HEK293 (cell line): ENCODE measurements at regions not wholly inside any gene's neighbourhood (a gene's known extent, or its start where the extent isn't known, plus 50 kb on each side); places are given as distances from the start of the nearest gene placed in this dataset.

Experiments
- SP3 ChIP-seq: fragments of 450-650 bp; formaldehyde crosslinking; IDR thresholded peaks from 2 replicates; pipeline ENCODE4 v1.5.1; 2016; ENCODE audit warnings: missing biosample characterization, missing genetic modification characterization
- TCF7L2 ChIP-seq: IDR thresholded peaks from 2 replicates; pipeline ENCODE4 v1.6.1; 2011; ENCODE audit warnings: low read depth, mild to moderate bottlenecking, inconsistent platforms, low read length, moderate library complexity, borderline replicate concordance
- YY1 ChIP-seq: fragments of 450-650 bp; formaldehyde crosslinking; IDR thresholded peaks from 2 replicates; pipeline ENCODE4 v1.5.1; 2018; ENCODE audit warnings: missing biosample characterization, missing genetic modification characterization
- ZBTB17 ChIP-seq: fragments of 450-650 bp; formaldehyde crosslinking; IDR thresholded peaks from 2 replicates; pipeline ENCODE4 v1.5.1; 2016; ENCODE audit warnings: missing biosample characterization, missing genetic modification characterization
- ZNF169 ChIP-seq: fragments of 450-650 bp; formaldehyde crosslinking; IDR thresholded peaks from 2 replicates; pipeline ENCODE4 v1.5.1; 2016; ENCODE audit warnings: missing biosample characterization, missing genetic modification characterization
- ZNF292 ChIP-seq: fragments of 450-650 bp; formaldehyde crosslinking; IDR thresholded peaks from 2 replicates; pipeline ENCODE4 v1.5.1; 2016; ENCODE audit warnings: low read depth, missing biosample characterization, missing genetic modification characterization, borderline replicate concordance
- ZNF354C ChIP-seq: fragments of 450-650 bp; formaldehyde crosslinking; IDR thresholded peaks from 2 replicates; pipeline ENCODE4 v1.5.1; 2016; ENCODE audit warnings: missing biosample characterization, missing genetic modification characterization, low read depth, borderline replicate concordance
- ZNF707 ChIP-seq: fragments of 450-650 bp; formaldehyde crosslinking; IDR thresholded peaks from 2 replicates; pipeline ENCODE4 v1.5.1; 2016; ENCODE audit warnings: missing biosample characterization, missing genetic modification characterization
- TF ChIP-seq, protein P1 (sequence below): fragments of 450-650 bp; formaldehyde crosslinking; IDR thresholded peaks from 2 replicates; pipeline ENCODE4 v1.5.1; 2016; ENCODE audit warnings: missing biosample characterization, missing genetic modification characterization
- TF ChIP-seq, protein P2 (sequence below): fragments of 450-650 bp; formaldehyde crosslinking; IDR thresholded peaks from 2 replicates; pipeline ENCODE4 v1.5.1; 2016; ENCODE audit warnings: missing biosample characterization, missing genetic modification characterization
- TF ChIP-seq, protein P3 (sequence below): fragments of 450-650 bp; formaldehyde crosslinking; IDR thresholded peaks from 2 replicates; pipeline ENCODE4 v1.5.1; 2016; ENCODE audit warnings: missing biosample characterization, missing genetic modification characterization

GRCh38 chr14:100387450-100387849 is 64.3 kb downstream of the SLC25A47 start:
- no peak for TF ChIP-seq ZNF354C
- no peak for TF ChIP-seq ZBTB17 (tag by site-specific recombination)
- TF ChIP-seq ZNF292 = no peak
- TF ChIP-seq, protein P1, sequence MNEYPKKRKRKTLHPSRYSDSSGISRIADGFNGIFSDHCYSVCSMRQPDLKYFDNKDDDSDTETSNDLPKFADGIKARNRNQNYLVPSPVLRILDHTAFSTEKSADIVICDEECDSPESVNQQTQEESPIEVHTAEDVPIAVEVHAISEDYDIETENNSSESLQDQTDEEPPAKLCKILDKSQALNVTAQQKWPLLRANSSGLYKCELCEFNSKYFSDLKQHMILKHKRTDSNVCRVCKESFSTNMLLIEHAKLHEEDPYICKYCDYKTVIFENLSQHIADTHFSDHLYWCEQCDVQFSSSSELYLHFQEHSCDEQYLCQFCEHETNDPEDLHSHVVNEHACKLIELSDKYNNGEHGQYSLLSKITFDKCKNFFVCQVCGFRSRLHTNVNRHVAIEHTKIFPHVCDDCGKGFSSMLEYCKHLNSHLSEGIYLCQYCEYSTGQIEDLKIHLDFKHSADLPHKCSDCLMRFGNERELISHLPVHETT (tag by site-specific recombination) = no peak
- TF ChIP-seq, protein P2, sequence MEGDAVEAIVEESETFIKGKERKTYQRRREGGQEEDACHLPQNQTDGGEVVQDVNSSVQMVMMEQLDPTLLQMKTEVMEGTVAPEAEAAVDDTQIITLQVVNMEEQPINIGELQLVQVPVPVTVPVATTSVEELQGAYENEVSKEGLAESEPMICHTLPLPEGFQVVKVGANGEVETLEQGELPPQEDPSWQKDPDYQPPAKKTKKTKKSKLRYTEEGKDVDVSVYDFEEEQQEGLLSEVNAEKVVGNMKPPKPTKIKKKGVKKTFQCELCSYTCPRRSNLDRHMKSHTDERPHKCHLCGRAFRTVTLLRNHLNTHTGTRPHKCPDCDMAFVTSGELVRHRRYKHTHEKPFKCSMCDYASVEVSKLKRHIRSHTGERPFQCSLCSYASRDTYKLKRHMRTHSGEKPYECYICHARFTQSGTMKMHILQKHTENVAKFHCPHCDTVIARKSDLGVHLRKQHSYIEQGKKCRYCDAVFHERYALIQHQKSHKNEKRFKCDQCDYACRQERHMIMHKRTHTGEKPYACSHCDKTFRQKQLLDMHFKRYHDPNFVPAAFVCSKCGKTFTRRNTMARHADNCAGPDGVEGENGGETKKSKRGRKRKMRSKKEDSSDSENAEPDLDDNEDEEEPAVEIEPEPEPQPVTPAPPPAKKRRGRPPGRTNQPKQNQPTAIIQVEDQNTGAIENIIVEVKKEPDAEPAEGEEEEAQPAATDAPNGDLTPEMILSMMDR (tag by site-specific recombination) = no peak
- no peak for TF ChIP-seq ZNF169
- TF ChIP-seq, protein P3, sequence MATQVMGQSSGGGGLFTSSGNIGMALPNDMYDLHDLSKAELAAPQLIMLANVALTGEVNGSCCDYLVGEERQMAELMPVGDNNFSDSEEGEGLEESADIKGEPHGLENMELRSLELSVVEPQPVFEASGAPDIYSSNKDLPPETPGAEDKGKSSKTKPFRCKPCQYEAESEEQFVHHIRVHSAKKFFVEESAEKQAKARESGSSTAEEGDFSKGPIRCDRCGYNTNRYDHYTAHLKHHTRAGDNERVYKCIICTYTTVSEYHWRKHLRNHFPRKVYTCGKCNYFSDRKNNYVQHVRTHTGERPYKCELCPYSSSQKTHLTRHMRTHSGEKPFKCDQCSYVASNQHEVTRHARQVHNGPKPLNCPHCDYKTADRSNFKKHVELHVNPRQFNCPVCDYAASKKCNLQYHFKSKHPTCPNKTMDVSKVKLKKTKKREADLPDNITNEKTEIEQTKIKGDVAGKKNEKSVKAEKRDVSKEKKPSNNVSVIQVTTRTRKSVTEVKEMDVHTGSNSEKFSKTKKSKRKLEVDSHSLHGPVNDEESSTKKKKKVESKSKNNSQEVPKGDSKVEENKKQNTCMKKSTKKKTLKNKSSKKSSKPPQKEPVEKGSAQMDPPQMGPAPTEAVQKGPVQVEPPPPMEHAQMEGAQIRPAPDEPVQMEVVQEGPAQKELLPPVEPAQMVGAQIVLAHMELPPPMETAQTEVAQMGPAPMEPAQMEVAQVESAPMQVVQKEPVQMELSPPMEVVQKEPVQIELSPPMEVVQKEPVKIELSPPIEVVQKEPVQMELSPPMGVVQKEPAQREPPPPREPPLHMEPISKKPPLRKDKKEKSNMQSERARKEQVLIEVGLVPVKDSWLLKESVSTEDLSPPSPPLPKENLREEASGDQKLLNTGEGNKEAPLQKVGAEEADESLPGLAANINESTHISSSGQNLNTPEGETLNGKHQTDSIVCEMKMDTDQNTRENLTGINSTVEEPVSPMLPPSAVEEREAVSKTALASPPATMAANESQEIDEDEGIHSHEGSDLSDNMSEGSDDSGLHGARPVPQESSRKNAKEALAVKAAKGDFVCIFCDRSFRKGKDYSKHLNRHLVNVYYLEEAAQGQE (tag by site-specific recombination) = no peak
- TF ChIP-seq SP3 (tag by site-specific recombination) = no peak
- no peak for TF ChIP-seq ZNF707 (tag by site-specific recombination)
- TF ChIP-seq YY1 (tag by site-specific recombination) = no peak
- TF ChIP-seq TCF7L2 = no peak
